Fibroblast of pulmonary artery (primary cell): ENCODE measurements at regions not wholly inside any gene's neighbourhood (a gene's known extent, or its start where the extent isn't known, plus 50 kb on each side); places are given as distances from the start of the nearest gene placed in this dataset.

Source experiments
- DNase-seq: peaks from one replicate; pipeline ENCODE4 v3.0.0-alpha.2; 2010; ENCODE audit warnings: low read depth
- H3K4me3 ChIP-seq: replicated peaks from 2 replicates; pipeline ENCODE4 v1.5.1; 2011; ENCODE audit warnings: low read depth, mild to moderate bottlenecking, control low read depth, low read length, moderate library complexity
- CTCF ChIP-seq: IDR thresholded peaks from 2 replicates; pipeline ENCODE4 v1.5.1; 2011; ENCODE audit warnings: mild to moderate bottlenecking, control low read depth, low read length, inconsistent platforms; ENCODE audit errors: missing control alignments

DNA sequence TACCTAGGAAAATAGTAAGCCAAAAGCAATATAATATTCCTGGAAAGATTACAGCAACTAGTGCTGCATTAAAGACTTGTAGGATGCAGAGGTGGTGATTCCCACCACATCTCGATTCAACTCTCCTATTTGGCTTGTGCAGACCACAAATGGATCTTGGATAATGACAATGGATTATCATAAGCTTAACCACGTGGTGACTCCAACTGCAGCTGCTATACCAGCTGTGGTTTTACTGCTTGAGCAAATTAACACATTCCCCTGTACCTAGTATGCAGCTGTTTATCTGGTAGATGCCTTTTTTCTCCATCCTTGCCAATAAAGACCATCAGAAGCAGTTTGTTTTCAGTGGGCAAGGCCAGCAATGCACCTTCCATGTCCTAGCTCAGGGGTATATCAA is 542.7 kb upstream of the ADGRL4 start:
- no peak overlapping the region for H3K4me3 ChIP-seq
- TF ChIP-seq CTCF = no peak
- no peak for DNase-seq

- H3K4me3 ChIP-seq = no peak overlapping the region
- no peak for TF ChIP-seq CTCF
- no peak for DNase-seq
Measured at GRCh38 chr1:79547514-79547913, 541.0 kb upstream of the ADGRL4 start.

DNA sequence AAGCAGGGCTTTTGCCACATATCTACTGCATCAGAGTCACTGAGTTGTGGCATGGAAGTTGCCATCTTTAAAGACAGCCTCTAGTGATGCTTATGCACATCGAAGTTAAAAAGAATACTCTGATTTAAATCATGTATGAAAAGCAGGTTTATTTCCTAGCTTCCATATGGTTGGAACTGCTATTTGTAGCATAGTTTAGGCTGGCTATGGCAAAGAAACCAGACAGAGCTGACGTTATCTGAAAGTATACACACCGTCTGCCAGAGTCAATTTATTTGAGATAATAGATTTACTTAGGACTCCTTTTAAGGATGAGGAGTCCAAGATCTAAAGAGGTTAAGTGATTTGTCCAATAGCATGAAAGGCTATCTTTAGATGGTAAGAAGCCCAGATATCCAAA is 536.9 kb upstream of the ADGRL4 start:
- DNase-seq = no peak
- no peak for TF ChIP-seq CTCF
- H3K4me3 ChIP-seq = no peak overlapping the region

DNA sequence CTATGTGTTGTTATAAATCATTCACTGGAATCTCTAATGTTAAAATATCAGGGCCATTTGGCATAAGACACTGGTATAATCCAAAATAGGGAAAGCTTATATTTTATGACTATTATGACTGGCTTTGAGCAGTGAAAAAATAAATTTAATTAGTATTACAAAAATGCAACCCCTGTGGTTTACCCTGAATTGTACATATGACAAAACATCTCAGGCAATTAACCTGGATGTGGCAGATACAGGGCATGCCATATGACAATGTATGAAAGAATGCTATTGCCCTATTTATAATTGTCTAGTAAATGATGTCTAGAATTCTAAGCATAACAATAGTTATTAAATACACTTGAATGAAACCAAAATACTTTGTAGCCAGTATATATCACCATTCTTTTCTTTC is 532.5 kb upstream of the ADGRL4 start:
- TF ChIP-seq CTCF = no peak
- no peak for DNase-seq
- no peak overlapping the region for H3K4me3 ChIP-seq

- DNase-seq = no peak
- no peak overlapping the region for H3K4me3 ChIP-seq
- no peak for TF ChIP-seq CTCF
Measured at GRCh38 chr1:79532555-79532954, 526.0 kb upstream of the ADGRL4 start.

DNA sequence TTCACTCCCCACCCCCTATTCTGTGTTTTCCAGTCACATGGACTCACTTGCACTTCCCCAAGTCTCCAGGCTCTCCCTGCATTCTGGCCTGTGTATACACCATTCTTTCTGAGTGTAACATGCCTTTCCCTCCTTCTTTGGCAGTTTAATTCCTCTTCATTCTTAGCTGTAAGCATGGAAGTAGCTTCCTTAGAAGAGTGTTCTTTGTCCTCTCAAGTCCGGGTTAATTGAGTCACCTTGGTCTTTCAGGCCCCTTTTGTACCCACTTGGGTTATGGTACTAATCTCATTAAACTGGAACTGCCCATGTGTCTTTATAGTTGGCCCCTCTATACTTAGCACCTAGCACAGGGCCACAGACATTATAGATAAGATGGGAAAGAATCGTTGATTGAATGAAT is 525.3 kb upstream of the ADGRL4 start:
- no peak overlapping the region for H3K4me3 ChIP-seq
- no peak for TF ChIP-seq CTCF
- DNase-seq = no peak

GRCh38 chr1:79530476-79530875 is 523.9 kb upstream of the ADGRL4 start:
- H3K4me3 ChIP-seq = no peak overlapping the region
- no peak for DNase-seq
- no peak for TF ChIP-seq CTCF
